Hematopoietic multipotent progenitor cell (in vitro differentiated cells): ENCODE measurements at regions not wholly inside any gene's neighbourhood (a gene's known extent, or its start where the extent isn't known, plus 50 kb on each side); places are given as distances from the start of the nearest gene placed in this dataset.

Experiments
- DNase-seq, 3 donors: peaks; one replicate each; pipeline ENCODE4 v3.0.0-alpha.2; 2011 to 2015; ENCODE audit warnings: low read depth in 2 of 3, low spot score in 2 of 3

GRCh38 chr22:46074771-46075551 is 75.4 kb upstream of the PPARA start:
- DNase-seq, result no peak

GRCh38 chr22:46075764-46076531 is 74.4 kb upstream of the PPARA start:
- DNase-seq, result no peak

GRCh38 chr22:46076651-46077339 is 73.5 kb upstream of the PPARA start:
- no peak for DNase-seq

- no peak for DNase-seq
Observed at GRCh38 chr22:46077669-46078099, 72.6 kb upstream of the PPARA start.

GRCh38 chr22:46078241-46079092 is 71.9 kb upstream of the PPARA start:
- no peak for DNase-seq

GRCh38 chr22:46079093-46079860 is 71.0 kb upstream of the PPARA start:
- DNase-seq, result no peak

- no peak for DNase-seq
Observed at GRCh38 chr22:46079861-46080821, 70.2 kb upstream of the PPARA start.

- no peak for DNase-seq
Observed at GRCh38 chr22:46081036-46081830, 69.1 kb upstream of the PPARA start.

- no peak for DNase-seq
Observed at GRCh38 chr22:46081831-46082210, 68.5 kb upstream of the PPARA start.

- DNase-seq, result no peak
Observed at GRCh38 chr22:46082633-46083032, 67.7 kb upstream of the PPARA start.

GRCh38 chr22:46083383-46084350 is 66.7 kb upstream of the PPARA start:
- no peak for DNase-seq

GRCh38 chr22:46084376-46084775 is 66.0 kb upstream of the PPARA start:
- DNase-seq, result no peak

- no peak for DNase-seq
Observed at GRCh38 chr22:46084943-46085827, 65.1 kb upstream of the PPARA start.

GRCh38 chr22:46085828-46086576 is 64.3 kb upstream of the PPARA start:
- DNase-seq, result no peak
